ENCODE measurements at regions not wholly inside any gene's neighbourhood (a gene's known extent, or its start where the extent isn't known, plus 50 kb on each side); places are given as distances from the start of the nearest gene placed in this dataset.
"Not testable (repeated sequence)": the region's sequence is repeated elsewhere in the genome, so short reads cannot be mapped to it uniquely, and the experiment has no call there.

GRCh38 chr1:166305371-166305770, 138.6 kb upstream of the FAM78B start:
- no peaks in the 10 kb centered on the region for H3K36me3 ChIP-seq
- H3K27me3 ChIP-seq, result no peaks in the 10 kb centered on the region
- DNase-seq, result no peak
- no peaks in the 10 kb centered on the region for H3K9me3 ChIP-seq
- H3K4me3 ChIP-seq, result no peak overlapping the region
- TF ChIP-seq POLR2A (IDR thresholded peaks at IDR 0.05), result no peak
- TF ChIP-seq, protein P1, sequence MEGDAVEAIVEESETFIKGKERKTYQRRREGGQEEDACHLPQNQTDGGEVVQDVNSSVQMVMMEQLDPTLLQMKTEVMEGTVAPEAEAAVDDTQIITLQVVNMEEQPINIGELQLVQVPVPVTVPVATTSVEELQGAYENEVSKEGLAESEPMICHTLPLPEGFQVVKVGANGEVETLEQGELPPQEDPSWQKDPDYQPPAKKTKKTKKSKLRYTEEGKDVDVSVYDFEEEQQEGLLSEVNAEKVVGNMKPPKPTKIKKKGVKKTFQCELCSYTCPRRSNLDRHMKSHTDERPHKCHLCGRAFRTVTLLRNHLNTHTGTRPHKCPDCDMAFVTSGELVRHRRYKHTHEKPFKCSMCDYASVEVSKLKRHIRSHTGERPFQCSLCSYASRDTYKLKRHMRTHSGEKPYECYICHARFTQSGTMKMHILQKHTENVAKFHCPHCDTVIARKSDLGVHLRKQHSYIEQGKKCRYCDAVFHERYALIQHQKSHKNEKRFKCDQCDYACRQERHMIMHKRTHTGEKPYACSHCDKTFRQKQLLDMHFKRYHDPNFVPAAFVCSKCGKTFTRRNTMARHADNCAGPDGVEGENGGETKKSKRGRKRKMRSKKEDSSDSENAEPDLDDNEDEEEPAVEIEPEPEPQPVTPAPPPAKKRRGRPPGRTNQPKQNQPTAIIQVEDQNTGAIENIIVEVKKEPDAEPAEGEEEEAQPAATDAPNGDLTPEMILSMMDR (IDR thresholded peaks at IDR 0.05), result no peak
- H3K27ac ChIP-seq, result no peak overlapping the region
- no peaks in the 10 kb centered on the region for H3K4me1 ChIP-seq

- TF ChIP-seq, protein P1 (IDR thresholded peaks at IDR 0.05), result no peak
- TF ChIP-seq POLR2A (IDR thresholded peaks at IDR 0.05), result no peak
- H3K36me3 ChIP-seq, result no peaks in the 10 kb centered on the region
- no peak overlapping the region for H3K27ac ChIP-seq
- no peak for DNase-seq
- no peaks in the 10 kb centered on the region for H3K9me3 ChIP-seq
- H3K4me1 ChIP-seq, result no peaks in the 10 kb centered on the region
- no peaks in the 10 kb centered on the region for H3K27me3 ChIP-seq
- no peak overlapping the region for H3K4me3 ChIP-seq
Measured at GRCh38 chr1:166307261-166308188, 140.7 kb upstream of the FAM78B start.

DNA sequence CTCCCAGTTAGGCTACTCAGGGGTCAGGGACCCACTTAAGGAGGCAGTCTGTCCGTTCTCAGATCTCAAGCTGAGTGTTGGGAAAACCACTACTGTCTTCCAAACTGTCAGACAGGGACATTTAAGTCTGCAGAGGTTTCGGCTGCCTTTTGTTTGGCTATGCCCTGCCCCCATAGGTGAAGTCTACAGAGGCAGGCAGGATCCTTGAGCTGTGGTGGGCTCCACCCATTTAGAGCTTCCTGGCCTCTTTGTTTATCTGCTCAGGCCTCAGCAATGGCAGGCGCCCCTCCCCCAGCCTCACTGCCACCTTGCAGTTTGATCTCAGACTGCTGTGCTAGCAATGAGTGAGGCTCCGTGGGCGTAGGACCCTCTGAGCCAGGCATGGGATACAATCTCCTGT, 149.5 kb upstream of the FAM78B start:
- not testable (repeated sequence) for H3K4me3 ChIP-seq, H3K27ac ChIP-seq, H3K36me3 ChIP-seq, H3K4me1 ChIP-seq, H3K27me3 ChIP-seq, H3K9me3 ChIP-seq, DNase-seq

DNA sequence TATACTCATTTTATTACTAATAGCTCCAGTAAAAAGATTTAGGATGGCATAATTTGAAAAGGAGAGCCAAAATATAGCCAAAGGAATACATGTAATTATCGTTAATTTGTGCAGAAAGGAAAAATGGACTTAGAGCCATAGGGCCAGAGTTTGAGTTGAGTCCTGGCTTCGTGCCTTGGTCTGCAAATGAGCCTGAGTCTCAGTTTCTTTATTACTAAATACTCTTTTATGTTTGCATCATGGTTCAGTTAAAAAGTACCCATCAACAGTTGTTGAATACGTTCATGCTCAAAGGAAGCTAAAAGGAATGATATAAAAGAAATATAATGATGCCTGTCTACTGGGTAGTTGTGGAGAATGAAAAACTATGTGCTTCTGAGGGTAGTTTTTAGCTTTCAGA, 155.7 kb upstream of the FAM78B start:
- no peak for DNase-seq
- Histone ChIP-seq H3K4me3 (no peak overlapping the region), H3K9me3 (no peaks in the 10 kb centered on the region), H3K36me3 (no peaks in the 10 kb centered on the region), H3K27me3 (no peaks in the 10 kb centered on the region), H3K4me1 (no peaks in the 10 kb centered on the region), H3K27ac (no peak overlapping the region)
- TF ChIP-seq POLR2A (IDR thresholded peaks at IDR 0.05), result no peak
- TF ChIP-seq, protein P1 (IDR thresholded peaks at IDR 0.05), result no peak

DNA sequence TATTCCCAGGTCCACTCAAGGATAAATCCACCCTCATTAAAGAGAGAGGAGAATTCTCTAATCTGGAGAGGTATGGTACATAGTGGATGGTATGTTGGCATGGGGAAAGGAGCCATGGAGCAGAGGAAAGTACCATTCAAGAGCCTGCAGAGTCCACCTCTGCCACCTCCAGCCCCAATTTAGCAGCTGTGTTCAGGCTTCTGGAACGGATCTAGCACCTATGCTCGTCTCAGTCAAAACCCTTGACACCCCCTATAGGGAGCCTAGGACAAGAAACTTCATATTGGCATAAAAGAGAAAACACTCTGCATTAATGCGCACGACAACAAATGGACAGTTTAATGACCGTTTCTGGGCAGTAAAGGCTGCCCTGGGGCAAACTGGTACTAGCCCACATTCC, 161.1 kb upstream of the FAM78B start:
- no peak for DNase-seq
- Histone ChIP-seq H3K27ac (no peak overlapping the region), H3K9me3 (no peaks in the 10 kb centered on the region), H3K27me3 (no peaks in the 10 kb centered on the region), H3K4me3 (no peak overlapping the region), H3K4me1 (no peaks in the 10 kb centered on the region), H3K36me3 (no peaks in the 10 kb centered on the region)
- no peak for TF ChIP-seq POLR2A (IDR thresholded peaks at IDR 0.05)
- TF ChIP-seq, protein P1 (IDR thresholded peaks at IDR 0.05), result no peak

- TF ChIP-seq, protein P1 (IDR thresholded peaks at IDR 0.05), result no peak
- TF ChIP-seq POLR2A (IDR thresholded peaks at IDR 0.05), result no peak
- no peaks in the 10 kb centered on the region for H3K36me3 ChIP-seq
- H3K4me1 ChIP-seq, result no peaks in the 10 kb centered on the region
- no peak for DNase-seq
- no peak overlapping the region for H3K4me3 ChIP-seq
- H3K27me3 ChIP-seq, result no peaks in the 10 kb centered on the region
- H3K9me3 ChIP-seq, result no peaks in the 10 kb centered on the region
- no peak overlapping the region for H3K27ac ChIP-seq
Measured at GRCh38 chr1:166328956-166329355, 162.2 kb upstream of the FAM78B start.

Measured in Peyer's patch (tissue), 4 donors.